IPS-11a (cell line): ENCODE measurements at regions not wholly inside any gene's neighbourhood (a gene's known extent, or its start where the extent isn't known, plus 50 kb on each side); places are given as distances from the start of the nearest gene placed in this dataset.
"Not testable (repeated sequence)": the region's sequence is repeated elsewhere in the genome, so short reads cannot be mapped to it uniquely, and the experiment has no call there.

Experiments
- H3K4me3 ChIP-seq: one replicate; pipeline ENCODE4 v1.5.1; 2013; ENCODE audit warnings: low read depth, low read length, control low read depth

DNA sequence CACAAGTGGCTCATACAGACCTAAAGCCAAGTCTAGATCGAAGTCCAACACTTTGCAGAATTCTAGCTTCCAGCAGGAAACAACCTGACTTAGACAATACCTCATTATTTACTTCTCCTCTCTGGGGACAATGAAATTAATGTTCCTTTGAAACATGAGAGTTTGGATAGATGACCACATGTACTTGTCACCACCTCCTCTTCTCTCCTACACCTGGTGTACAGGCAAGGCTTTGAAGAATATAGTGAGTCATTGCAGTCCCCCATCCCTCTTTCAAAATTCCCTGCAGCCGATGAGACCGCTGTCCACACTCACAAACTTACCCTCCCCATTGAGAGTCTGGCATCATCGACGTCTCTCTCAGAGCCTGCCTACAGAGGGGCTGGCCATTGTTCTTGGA is 189.0 kb upstream of the HES1 start:
- no peak overlapping the region for H3K4me3 ChIP-seq

DNA sequence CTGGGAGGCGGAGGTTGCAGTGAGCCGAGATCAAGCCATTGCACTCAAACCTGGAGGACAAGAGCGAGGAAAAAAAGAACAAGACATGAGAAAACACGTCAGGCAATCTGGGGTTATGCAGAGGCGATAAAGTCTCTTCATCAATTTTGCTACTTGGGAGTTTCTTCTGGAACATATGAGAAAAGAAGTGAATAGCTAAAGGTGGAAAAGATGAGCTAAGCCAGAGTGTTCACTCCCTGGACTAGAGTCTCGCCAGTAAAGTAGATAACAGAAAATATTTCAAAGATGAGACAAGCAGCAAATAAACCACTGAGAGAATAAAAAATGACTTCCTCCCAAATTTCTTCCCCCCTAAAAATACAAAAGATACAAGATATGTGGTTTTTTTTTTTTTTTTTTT is 188.4 kb upstream of the HES1 start:
- no peak overlapping the region for H3K4me3 ChIP-seq

DNA sequence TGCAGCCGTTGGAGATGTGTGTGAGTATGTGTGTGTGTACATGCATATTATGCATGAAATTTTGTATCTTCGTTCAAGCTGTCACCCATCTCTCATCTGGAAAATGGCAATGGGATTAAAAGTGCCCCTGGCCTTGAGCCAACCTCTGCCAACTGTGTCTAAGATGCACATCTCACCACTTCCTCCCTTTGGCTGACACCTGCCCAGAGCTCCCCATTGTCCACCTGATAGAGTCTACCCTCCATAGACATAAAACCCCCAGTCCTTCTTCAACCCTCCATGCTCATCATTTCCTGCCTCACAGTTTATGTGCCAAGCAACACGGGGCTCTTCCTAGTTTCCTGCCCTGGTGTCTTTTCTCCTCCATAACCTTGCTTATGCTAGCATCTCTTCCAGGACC is 187.5 kb upstream of the HES1 start:
- no peak overlapping the region for H3K4me3 ChIP-seq

DNA sequence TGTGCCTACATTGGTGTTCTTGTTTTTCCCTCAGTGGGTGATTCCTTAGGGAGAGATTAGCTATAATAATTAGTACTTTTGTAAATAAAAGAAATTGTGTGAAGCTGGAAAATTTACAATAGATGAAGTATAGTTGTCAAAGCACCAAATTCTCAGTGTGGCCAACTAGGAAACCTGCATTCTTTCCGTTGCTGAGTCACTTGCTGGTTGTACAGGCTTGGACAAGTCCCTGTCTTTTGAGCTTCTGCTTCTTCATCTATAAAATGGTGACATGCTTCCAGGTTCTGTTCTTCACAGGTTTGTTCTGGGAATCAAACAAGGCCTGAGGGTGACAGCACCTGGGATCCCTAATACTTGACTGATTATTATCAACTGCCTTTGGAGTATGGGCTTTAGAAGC is 184.1 kb upstream of the HES1 start:
- no peak overlapping the region for H3K4me3 ChIP-seq

DNA sequence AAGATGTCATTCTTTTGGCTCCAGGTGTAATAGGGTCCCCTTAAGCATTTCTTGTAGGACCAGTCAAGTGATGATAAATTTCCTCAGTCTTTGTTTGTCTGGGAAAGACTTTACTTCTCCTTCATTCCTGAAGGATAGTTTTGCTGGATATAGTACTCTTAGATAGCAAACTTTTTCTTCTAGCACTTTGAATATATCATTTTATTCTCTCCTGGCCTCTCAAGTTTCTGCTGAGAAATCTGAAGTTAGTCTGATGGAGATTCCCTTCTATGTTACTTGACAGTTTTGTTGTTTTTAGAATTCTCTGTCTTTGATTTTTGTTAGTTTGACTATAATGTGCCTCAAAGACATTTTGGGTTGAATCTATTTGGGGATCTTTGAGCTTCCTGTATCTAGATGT is 181.2 kb upstream of the HES1 start:
- no peak overlapping the region for H3K4me3 ChIP-seq

DNA sequence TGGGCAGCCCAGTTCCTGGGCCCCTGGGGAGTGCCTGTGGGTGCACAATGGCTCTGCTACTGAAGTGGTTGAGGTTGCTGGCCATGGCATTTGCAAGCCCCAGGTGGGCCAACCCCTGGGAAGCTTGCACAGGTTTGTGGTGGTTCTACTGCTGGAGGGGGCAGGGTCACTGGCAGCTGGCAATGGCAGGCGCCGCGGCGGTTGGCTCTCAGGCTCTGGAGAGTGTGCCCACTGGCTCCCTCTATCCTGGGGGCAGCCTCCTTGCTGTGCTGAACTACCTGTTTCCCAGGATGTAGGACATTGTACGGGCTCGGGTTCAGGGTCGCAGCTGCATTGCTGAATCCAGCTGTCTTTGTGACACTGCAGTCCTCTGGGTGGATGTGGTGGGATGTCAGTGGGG is 180.2 kb upstream of the HES1 start:
- no peak overlapping the region for H3K4me3 ChIP-seq

DNA sequence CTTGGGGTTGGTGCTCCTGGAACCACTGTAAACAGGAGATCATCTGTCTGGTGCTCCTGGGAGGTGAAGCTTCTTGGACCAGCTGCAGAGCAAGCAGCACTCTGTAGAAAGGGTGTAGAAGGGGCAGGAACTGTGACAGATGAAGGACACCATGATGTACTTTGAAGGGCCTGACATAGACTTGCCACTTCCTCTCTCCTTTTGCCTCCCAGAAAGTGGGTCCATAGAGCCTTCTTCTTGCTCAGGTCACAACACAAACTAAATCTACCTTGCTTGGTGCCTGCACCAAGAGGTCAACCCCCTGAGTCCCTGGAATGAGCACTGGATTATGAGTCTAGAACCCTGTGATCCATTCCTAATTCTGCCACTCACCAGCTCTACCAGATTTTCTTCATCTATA is 176.1 kb upstream of the HES1 start:
- H3K4me3 ChIP-seq, result no peak overlapping the region

DNA sequence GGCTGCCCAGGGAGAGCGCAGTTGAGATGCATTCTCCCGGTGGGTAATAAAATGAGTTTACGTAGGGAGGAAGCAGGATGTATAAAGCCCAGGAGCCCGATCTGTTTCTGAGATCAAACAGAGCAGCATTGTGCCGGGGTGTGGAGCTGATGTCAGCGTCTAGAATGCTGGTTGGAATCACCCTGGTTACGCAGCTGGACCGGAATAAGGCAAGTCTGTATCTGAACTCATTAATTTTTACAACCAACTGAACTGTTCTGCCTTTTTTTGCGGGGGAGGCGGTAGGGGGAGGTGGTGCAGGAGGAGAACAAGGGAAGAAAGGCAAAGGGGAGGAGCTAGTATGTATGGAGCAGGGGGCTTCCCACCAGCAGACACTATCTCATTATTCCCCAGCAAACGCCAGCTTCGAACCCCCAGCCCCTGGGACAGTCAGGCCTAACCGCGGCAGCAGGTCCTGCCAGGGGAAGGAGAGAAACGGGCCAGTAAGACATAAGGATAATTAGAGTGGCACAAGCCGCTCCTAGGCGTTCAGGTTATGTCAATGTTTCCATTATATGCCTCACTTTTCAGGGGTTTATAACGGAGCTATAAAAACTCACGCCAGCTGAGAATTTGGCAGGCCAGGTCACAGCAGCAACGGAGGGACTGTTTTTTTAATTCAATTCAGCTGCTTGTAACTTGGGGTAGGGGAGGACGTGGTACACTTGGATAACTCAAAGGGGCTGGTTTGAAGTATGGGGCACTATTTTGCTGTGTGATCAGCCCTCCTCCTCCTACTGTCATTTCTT is 175.3 kb upstream of the HES1 start:
- H3K4me3 ChIP-seq, result no peak overlapping the region

DNA sequence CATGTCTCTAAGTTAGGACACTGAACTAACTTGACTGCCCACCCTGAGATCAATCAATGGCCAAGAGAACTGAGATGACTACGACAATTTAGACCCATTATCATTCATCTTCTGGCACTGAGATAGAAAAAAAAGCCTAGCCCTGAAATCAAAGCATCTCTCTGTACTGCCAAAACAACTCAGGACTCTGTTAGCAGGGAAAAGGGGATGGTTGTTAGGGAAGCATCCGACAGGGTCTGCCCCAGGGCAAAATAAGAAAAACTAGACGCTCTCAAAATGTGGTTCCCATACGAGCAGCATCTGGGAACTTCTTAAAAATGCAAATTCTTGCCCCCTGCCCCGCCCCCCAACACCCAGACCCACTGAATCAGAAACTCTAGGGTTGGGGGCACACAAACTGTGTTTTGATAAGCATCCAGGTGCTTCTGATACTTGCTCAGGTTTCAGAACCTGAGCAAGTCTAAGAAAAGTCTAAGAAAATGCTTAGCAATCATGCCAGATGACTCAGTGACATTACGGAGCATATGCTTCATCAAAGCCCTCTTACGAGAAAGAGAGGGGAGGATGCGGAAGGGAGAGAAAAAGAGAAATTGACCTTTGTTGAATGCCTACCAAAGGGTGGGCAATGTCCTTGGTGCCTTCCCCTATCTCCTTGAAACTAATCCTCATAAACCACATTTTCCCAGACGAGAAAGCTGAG is 172.8 kb upstream of the HES1 start:
- no peak overlapping the region for H3K4me3 ChIP-seq

DNA sequence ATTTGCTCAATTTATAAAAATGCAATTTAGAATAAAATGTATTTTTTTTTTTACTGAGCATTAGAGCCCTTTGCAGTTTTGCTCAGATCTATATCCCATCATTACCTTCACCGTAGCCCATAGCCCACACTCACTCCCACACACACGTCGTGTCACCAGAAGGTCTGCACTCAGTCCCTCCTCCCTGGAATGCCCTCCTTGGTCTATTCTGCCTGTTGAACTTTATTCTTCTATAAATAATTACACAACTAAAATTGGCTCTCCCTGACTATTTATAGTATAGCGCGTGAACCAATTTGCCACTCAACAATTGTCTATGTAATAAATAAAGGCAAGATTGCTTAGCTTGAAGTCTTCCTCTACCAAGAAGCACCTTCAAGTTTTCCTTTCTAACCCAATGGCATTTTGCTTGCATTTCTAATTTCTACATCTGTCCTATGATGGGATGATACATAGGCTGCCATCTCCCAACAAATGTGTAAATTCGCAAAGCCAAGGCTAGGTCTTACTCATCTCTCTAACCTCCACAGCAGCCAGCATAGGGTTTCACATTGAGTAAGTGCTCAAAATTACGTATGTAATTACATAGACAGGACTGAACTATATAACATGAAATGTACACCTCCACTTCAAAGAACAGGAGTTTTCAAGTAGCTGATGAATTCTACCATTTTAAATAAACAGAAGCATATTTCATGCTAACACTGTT is 172.0 kb upstream of the HES1 start:
- no peak overlapping the region for H3K4me3 ChIP-seq

DNA sequence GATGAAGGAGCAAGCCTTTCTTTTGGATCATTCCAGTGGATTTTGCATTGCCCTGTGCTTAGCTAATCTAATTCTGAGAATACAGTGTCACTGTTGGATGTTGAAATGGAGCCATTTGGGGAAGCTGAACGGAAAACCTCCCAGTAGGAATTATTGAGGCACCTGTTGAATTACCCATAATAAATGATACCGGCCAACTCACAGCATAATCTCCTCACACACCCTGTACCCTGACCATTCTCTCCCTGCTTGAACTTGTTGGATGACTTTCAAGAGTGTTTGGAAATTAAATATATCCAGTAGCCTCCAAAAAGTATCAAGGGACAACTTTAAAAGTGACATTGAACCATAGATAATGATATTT is 171.4 kb upstream of the HES1 start:
- no peak overlapping the region for H3K4me3 ChIP-seq

DNA sequence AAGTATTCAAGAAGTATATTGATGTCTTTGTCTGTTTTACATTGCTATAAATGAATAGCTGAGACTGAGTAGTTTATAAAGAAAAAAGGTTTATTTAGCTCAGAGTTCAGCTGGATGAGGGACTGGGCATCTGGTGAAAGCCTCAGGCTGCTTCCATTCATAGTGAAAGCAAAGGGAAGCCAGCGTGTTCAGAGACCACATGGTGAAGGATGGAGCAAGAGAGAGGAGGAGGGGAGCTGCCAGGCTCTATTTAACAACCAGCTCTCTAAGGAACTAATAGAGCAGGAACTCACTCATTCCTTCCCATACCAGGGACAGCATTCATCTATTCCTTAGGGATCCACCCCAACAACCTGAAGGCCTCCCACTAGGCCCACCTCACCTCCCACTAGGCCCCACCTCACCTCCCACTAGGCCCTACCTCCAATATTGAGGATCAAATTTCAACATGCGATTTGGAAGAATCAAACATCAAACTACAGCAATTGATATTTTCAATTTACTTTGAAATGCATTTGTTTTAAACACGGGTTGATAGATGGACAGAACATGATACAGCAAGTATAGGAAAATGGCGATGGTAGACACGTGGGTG is 167.5 kb upstream of the HES1 start:
- no peak overlapping the region for H3K4me3 ChIP-seq

DNA sequence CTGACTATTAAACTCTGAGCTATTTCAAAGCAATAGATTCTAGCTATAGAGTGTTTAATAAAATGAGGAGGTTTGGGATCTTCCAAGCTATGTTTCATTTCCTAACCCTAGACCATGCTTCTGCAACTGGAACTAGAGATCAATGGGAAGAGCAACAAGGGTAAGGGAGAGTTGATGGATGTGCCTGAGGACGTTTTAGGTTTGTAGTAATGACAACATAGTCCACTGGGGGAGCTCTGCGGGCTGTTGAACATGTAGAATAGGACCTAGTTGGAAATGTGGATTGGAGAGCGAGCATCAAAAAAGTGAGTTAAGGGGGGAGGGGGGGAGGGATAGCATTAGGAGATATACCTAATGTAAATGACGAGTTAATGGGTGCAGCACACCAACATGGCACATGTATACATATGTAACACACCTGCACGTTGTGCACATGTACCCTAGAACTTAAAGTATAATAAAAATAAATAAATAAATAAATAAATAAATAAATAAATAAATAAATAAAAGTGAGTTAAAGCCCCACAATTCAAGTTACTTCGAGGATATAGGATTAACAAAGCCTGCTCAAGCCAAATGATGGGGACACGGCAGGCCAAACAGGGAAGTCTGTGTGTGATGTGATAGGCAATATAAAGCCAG is 165.7 kb upstream of the HES1 start:
- not testable (repeated sequence) for H3K4me3 ChIP-seq

DNA sequence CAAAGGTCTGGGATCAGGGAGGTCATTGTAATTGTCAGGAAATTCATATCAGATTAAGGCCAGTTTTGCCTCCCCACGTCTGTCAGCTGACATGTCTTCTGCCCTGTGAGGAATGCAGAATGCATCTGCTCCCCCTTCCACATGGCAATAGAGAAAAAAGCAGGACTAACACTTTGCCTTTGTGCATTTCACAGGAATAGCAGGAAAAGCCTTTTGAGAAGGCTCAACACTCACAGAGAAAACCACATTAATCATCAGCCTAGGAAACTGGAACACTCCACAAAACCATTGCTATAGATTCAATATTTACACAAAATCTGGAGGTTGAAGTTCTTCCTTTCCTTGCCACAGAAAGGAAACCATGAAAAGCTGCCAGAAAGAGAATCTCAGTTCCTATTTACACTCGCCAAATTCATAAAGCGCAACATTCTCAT is 165.2 kb upstream of the HES1 start:
- H3K4me3 ChIP-seq, result no peak overlapping the region

DNA sequence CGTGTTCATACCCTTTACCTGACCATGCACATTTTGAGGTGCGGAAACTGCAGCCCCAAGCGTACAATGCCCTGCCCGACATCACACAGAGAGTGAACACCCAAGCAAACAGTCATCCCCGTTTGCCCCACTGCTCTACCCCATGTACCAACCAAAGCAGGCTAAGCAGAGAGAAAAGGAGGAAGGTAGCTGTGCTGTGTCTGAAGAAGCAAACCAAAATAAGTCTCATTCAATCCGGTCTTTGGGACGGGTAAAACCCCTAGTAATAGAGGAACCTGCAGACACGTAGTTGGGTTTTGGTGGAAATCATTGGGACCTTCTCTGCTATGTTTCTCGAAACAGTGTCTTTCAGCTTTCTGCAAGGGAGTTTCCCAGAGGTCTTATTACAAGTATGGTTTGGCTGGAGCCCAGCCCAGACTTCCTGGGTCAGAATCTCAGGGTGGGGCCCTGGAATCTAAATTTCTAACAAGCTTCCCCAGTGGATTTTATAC is 164.6 kb upstream of the HES1 start:
- no peak overlapping the region for H3K4me3 ChIP-seq

DNA sequence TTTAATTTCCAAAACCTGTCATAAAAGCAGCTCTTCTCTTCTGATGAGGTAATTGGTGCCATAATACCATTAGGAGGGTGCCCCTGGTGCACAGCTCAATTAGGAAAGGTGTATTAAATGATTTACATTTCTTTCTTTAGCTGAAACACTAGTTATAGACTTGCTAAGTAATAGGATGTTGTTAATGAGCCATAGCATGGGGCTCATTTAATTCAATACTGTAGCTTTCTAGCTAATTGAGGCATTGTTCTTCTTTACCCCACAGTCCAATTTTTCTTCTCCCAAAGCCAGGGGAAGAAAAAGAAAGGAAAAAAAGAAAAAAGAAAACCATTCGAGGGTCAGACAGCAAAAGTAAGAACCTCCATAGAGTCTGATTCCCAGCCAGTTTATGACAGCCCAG is 164.0 kb upstream of the HES1 start:
- no peak overlapping the region for H3K4me3 ChIP-seq

DNA sequence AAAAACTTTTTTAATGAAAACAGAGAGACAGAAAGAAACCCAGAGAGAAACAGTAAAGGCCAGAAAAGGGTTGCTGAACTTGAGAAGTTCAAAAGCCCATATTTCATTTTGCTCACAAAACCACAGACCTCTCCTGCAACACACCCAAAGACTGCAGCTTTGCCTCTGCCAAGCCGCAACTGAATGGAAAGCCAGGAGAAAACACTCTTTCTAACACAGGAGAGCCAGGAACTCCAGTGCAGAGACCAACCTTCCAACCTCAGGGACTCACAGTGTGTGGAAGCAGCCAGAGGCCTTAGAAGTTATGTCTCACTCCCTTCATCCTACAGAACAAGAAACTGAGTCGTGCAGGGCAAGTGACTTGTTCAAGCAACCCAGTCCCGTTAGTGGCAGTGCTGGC is 163.1 kb upstream of the HES1 start:
- no peak overlapping the region for H3K4me3 ChIP-seq

DNA sequence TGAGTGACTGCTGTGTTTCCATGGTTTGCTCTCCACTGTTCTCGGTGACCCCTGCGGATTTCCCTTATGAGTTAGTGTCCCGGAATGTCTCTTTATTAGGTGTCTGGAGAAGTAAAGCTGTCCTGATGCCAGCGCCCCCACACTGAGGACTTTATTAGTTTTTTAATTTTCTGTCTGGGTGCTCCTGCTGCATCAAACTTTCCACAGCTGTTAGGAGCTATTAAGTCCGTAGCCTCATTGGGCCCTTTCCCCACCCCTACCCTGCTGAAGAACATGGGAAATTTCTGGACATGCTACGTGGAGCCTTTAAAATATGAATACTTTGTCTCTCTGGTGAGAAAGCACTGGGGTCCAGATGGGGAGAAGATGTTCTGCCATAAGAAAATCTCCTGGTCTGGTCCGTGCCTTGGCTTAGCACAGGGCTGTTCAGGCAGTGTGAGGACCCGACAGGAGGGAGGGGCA is 161.7 kb upstream of the HES1 start:
- H3K4me3 ChIP-seq, result no peak overlapping the region

DNA sequence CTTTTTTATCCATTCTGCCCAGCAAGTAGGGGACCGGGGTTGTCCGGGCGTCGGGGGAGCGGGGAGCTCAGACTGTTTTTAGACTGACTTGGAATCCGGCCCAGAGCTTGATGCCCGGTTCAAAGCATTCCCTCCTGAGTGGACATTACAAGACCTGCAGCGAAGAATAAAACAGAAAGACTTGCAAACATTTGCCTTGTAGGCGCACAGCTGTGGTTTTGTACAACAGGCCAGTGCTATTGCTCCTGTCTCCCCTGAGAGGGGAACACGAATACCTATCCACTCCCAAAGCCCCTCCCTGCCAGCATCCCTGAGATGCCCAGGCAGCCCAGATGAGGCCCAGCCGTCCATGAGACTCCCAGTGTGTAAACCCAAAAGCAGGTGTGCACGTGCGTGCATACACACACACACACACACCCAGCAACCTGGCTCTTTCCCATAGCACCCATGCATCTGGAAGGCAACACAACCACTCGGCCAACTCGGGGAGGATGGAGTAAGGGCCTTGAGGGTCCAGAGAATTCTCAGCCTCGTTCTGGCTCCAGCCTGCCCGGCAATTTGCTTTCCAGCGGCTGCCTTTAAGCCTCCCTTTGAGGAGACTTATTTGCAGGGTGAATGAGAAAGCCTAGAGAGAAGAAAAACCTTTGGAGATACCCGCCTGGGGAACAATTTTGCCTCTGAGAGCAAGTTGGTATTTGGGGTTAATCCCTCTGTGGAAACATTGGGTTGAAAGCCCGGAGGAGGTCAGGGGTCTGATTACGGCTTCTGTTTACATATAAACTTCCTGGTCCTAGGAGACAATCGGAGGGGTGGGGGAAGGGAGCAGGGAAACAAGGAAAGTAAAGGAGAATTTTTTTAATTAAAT is 161.0 kb upstream of the HES1 start:
- no peak overlapping the region for H3K4me3 ChIP-seq

DNA sequence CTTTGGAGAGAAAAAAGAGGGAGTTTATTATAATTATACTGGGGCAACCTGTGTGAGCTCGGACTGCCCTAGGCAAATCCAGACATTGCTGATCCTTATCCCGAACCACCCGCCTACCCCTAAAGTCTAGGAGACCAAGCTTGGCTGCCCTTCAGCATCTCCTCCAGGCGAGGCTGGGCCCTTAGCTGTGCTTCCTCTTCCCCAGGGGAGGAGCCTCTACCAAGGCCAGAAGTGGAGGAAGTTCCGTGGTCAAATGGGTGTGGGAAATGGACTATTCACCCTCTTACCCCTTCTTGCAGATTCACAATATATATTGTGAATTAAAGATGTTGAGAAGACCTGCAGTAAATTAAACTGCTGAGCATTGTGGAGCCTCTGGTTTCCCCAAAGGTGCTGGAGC is 158.3 kb upstream of the HES1 start:
- H3K4me3 ChIP-seq, result no peak overlapping the region
